ENCODE measurements at regions not wholly inside any gene's neighbourhood (a gene's known extent, or its start where the extent isn't known, plus 50 kb on each side); places are given as distances from the start of the nearest gene placed in this dataset.

DNA sequence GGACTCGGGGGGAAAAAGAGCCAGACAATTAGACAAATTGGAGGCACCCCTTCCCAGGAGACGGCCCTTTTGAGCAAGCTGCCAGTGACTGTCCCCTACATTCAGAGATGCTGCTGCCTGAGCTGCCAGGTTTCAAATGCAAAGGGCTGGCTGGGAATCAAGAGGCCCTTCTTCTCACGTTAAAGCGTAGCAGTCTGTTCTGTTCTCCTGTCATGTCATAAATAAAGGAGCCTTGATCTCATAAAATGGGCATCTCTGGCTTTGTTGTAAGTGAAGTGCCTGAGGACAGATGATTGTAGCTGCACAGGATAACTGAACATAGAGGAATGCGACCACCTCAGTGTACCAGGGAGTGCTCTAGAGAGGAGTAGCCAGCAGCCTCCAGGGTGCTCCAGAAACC is 917.9 kb downstream of the GRID1 start:
- no peaks in the 10 kb centered on the region for H3K36me3 Mint-ChIP-seq (ENCODE audit: low read depth)
- peaks cover 6% of the 10 kb centered on the region for H3K27me3 Mint-ChIP-seq (ENCODE audit: low read depth, poor library complexity)
- TF ChIP-seq, protein P1, sequence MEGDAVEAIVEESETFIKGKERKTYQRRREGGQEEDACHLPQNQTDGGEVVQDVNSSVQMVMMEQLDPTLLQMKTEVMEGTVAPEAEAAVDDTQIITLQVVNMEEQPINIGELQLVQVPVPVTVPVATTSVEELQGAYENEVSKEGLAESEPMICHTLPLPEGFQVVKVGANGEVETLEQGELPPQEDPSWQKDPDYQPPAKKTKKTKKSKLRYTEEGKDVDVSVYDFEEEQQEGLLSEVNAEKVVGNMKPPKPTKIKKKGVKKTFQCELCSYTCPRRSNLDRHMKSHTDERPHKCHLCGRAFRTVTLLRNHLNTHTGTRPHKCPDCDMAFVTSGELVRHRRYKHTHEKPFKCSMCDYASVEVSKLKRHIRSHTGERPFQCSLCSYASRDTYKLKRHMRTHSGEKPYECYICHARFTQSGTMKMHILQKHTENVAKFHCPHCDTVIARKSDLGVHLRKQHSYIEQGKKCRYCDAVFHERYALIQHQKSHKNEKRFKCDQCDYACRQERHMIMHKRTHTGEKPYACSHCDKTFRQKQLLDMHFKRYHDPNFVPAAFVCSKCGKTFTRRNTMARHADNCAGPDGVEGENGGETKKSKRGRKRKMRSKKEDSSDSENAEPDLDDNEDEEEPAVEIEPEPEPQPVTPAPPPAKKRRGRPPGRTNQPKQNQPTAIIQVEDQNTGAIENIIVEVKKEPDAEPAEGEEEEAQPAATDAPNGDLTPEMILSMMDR (IDR thresholded peaks at IDR 0.05) = no peak
- peaks cover 10% of the 10 kb centered on the region for H3K9me3 Mint-ChIP-seq
- H3K4me3 Mint-ChIP-seq = no peak overlapping the region
- no peak for DNase-seq
- H3K27ac Mint-ChIP-seq = no peak overlapping the region
- peaks cover 21% of the 10 kb centered on the region for H3K4me1 Mint-ChIP-seq

DNA sequence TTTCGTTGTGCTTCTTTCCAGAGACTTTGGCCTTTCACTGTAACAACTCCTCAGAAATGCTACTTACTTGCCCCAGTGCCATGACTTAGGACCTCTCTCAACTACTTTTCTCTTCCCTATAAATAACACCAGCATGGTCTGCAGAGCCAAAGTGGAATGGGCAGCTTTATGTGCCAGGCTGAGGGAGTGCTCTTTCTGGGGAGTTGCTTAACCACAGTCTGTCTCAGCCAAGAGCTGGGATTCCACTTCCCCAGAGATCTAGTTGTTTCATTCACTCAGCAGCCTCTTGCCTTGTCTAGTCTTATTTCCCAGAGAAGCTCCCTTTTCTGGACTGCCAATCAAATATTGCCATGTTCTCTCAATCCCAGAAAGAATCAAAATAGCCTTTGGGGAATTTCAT is 912.2 kb downstream of the GRID1 start:
- no peak overlapping the region for H3K27ac Mint-ChIP-seq
- TF ChIP-seq, protein P1 (IDR thresholded peaks at IDR 0.05) = no peak
- no peak for DNase-seq
- peaks cover 10% of the 10 kb centered on the region for H3K9me3 Mint-ChIP-seq
- H3K4me1 Mint-ChIP-seq = peaks cover 27% of the 10 kb centered on the region
- no peak overlapping the region for H3K4me3 Mint-ChIP-seq
- no peaks in the 10 kb centered on the region for H3K36me3 Mint-ChIP-seq (ENCODE audit: low read depth)
- H3K27me3 Mint-ChIP-seq (ENCODE audit: low read depth, poor library complexity) = peaks cover 11% of the 10 kb centered on the region

DNA sequence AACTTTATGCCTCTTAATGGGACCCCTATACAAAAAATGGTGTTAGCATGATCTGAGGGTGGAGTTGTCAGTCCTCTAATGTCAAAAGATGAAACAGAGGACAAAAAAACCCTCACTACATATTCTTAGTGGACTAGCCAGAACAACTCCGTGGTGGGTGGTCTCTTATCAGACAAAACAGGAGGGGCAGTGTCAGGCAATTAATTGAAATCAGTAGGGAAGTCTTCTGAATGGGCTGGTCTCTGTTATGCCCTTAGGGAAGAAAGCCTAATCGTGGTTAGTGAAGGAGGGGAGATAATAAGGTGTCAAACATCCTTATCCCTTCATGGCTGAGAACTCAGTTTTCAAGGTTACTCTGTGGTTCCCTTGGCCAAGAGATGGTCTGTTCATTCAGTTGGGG is 909.4 kb downstream of the GRID1 start:
- H3K27me3 Mint-ChIP-seq (ENCODE audit: low read depth, poor library complexity) = peaks cover 7% of the 10 kb centered on the region
- TF ChIP-seq, protein P1 (IDR thresholded peaks at IDR 0.05) = no peak

DNA sequence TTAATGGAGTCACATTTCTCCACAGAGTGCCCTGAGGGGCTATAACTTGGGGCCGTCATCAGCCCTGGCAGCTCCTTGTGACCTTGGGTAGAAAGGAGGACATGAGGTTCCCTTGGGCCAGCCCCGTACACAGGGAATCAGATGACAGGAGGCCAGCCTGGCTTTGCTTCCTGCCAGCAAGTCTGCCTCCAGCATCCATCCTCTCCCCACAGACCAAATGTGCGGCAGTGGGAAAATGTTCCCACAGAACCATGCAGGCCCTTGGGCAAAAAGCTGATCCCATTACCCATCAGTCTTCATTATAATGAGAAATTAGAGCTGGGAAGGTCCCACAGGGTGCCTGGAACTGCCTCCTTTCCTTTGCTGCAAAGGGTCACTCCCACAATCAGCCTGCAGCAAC is 908.3 kb downstream of the GRID1 start:
- Mint-ChIP-seq H3K36me3 (ENCODE audit: low read depth) (no peaks in the 10 kb centered on the region), H3K4me3 (no peak overlapping the region), H3K9me3 (no peaks in the 10 kb centered on the region), H3K27ac (peak overlapping the region; percentile 82), H3K27me3 (ENCODE audit: low read depth, poor library complexity) (peaks cover 7% of the 10 kb centered on the region), H3K4me1 (peaks cover 27% of the 10 kb centered on the region)
- TF ChIP-seq, protein P1 (IDR thresholded peaks at IDR 0.05) = no peak
- peak; percentile 34 for DNase-seq

More for the DNA sequence above, 909.4 kb downstream of the GRID1 start:
- DNase-seq = no peak
- Mint-ChIP-seq H3K9me3 (no peaks in the 10 kb centered on the region), H3K4me3 (no peak overlapping the region), H3K27ac (no peak overlapping the region), H3K4me1 (peaks cover 27% of the 10 kb centered on the region), H3K36me3 (ENCODE audit: low read depth) (no peaks in the 10 kb centered on the region)

DNA sequence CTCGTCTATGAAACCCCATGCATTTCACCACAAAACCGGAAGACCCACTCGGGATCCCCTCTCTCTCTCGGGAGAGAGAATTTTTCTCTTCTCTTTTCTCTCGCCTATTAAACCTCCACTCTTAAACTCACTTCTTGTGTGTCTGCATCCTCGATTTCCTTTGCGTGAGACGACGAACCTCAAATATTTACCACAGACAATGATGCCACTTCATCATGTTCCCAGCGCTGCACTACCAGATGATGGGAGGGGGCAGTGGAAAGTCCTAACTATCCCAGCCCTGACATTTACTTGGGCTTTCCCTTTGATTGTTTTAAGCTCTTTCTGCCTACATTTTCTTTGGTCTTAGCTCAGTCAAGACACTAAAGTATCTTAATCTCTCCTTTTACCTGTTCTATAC is 906.7 kb downstream of the GRID1 start:
- Mint-ChIP-seq H3K36me3 (ENCODE audit: low read depth) (no peaks in the 10 kb centered on the region), H3K27ac (peak overlapping the region; percentile 43), H3K27me3 (ENCODE audit: low read depth, poor library complexity) (peaks cover 8% of the 10 kb centered on the region), H3K4me1 (peaks cover 27% of the 10 kb centered on the region), H3K9me3 (no peaks in the 10 kb centered on the region), H3K4me3 (no peak overlapping the region)
- DNase-seq = no peak
- TF ChIP-seq, protein P1 (IDR thresholded peaks at IDR 0.05) = no peak

DNA sequence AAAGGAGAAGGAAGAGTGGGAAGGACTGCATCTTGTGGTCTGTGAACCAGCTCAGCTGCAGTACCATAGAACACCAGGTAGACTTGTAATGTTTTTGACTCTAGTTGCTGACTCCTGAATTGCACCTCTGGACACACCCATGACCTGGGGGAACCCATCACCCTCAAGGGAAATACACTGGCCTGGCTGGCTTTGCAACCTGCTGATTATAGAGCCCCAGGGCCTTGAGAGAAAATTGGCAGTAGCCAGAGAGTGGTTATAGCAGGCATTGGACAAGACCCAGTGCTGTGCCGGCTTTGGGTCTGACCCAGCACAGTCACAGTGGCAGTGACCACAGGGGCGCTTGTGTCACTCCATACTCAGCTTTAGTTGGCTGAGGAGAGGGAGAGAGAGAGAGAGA is 902.3 kb downstream of the GRID1 start:
- DNase-seq = no peak
- H3K9me3 Mint-ChIP-seq = peaks cover 11% of the 10 kb centered on the region
- no peaks in the 10 kb centered on the region for H3K36me3 Mint-ChIP-seq (ENCODE audit: low read depth)
- TF ChIP-seq, protein P1 (IDR thresholded peaks at IDR 0.05) = no peak
- no peak overlapping the region for H3K27ac Mint-ChIP-seq
- no peak overlapping the region for H3K4me3 Mint-ChIP-seq
- H3K4me1 Mint-ChIP-seq = no peaks in the 10 kb centered on the region
- H3K27me3 Mint-ChIP-seq (ENCODE audit: low read depth, poor library complexity) = peaks cover 4% of the 10 kb centered on the region
